HEK293 (cell line): ENCODE measurements at regions not wholly inside any gene's neighbourhood (a gene's known extent, or its start where the extent isn't known, plus 50 kb on each side); places are given as distances from the start of the nearest gene placed in this dataset.

Source experiments
- CTCF ChIP-seq: fragments of 450-650 bp; formaldehyde crosslinking; IDR thresholded peaks from 2 replicates; pipeline ENCODE4 v1.5.1; 2016; ENCODE audit warnings: missing biosample characterization, missing genetic modification characterization
- ELK4 ChIP-seq: IDR thresholded peaks from 2 replicates; pipeline ENCODE4 v1.6.1; 2011; ENCODE audit warnings: mild to moderate bottlenecking, low read depth, low read length, borderline replicate concordance
- PATZ1 ChIP-seq: fragments of 450-650 bp; formaldehyde crosslinking; IDR thresholded peaks from 2 replicates; pipeline ENCODE4 v1.5.1; 2016; ENCODE audit warnings: missing biosample characterization, missing genetic modification characterization
- REPIN1 ChIP-seq: fragments of 450-650 bp; formaldehyde crosslinking; IDR thresholded peaks from 2 replicates; pipeline ENCODE4 v1.5.1; 2017; ENCODE audit warnings: missing biosample characterization, missing genetic modification characterization, low read depth
- REST ChIP-seq: fragments of 450-650 bp; formaldehyde crosslinking; IDR thresholded peaks from 2 replicates; pipeline ENCODE4 v1.5.1; 2016; ENCODE audit warnings: missing biosample characterization, missing genetic modification characterization
- TCF7L2 ChIP-seq: IDR thresholded peaks from 2 replicates; pipeline ENCODE4 v1.6.1; 2011; ENCODE audit warnings: low read depth, mild to moderate bottlenecking, inconsistent platforms, low read length, moderate library complexity, borderline replicate concordance
- YY1 ChIP-seq: fragments of 450-650 bp; formaldehyde crosslinking; IDR thresholded peaks from 2 replicates; pipeline ENCODE4 v1.5.1; 2018; ENCODE audit warnings: missing biosample characterization, missing genetic modification characterization
- ZBTB11 ChIP-seq: fragments of 450-650 bp; formaldehyde crosslinking; conservative IDR thresholded peaks from 2 replicates; pipeline ENCODE4 v1.5.1; 2016; ENCODE audit warnings: low read depth, missing biosample characterization, missing genetic modification characterization
- ZBTB7A ChIP-seq: fragments of 450-650 bp; formaldehyde crosslinking; IDR thresholded peaks from 2 replicates; pipeline ENCODE4 v1.5.1; 2016; ENCODE audit warnings: low read depth, missing biosample characterization, missing genetic modification characterization

- TF ChIP-seq TCF7L2 = no peak
- TF ChIP-seq CTCF (tag by site-specific recombination) = no peak
- TF ChIP-seq ELK4 = no peak
- no peak for TF ChIP-seq REST
- TF ChIP-seq REPIN1 (tag by site-specific recombination) = no peak
- TF ChIP-seq PATZ1 (tag by site-specific recombination) = no peak
- no peak for TF ChIP-seq ZBTB11
- TF ChIP-seq ZBTB7A (tag by site-specific recombination) = no peak
- no peak for TF ChIP-seq YY1 (tag by site-specific recombination)
Measured at GRCh38 chr5:101728933-101729332, 567.2 kb downstream of the SLCO4C1 start.
